H9 (cell line): ENCODE measurements at regions not wholly inside any gene's neighbourhood (a gene's known extent, or its start where the extent isn't known, plus 50 kb on each side); places are given as distances from the start of the nearest gene placed in this dataset.
A peak's percentile ranks its signal among the peaks of the same experiment; 100 is the strongest.

Experiments used
- DNase-seq: peaks from one replicate; pipeline ENCODE4 v3.0.0-alpha.2; 2017
- H2AFZ ChIP-seq: one replicate; pipeline ENCODE4 v1.6.1; 2013; ENCODE audit warnings: mild to moderate bottlenecking, low read length, control low read depth, moderate library complexity
- H2AK5ac ChIP-seq: 2 replicates; pipeline ENCODE4 v1.6.1; 2013; ENCODE audit warnings: low read length, control low read depth, mixed read lengths; ENCODE audit not compliant: insufficient read length
- H2BK120ac ChIP-seq: one replicate; pipeline ENCODE4 v1.6.1; 2013; ENCODE audit warnings: low read depth, mild to moderate bottlenecking, low read length, control low read depth, inconsistent platforms; ENCODE audit not compliant: poor library complexity, severe bottlenecking
- H2BK12ac ChIP-seq: 2 replicates; pipeline ENCODE4 v1.6.1; 2013; ENCODE audit warnings: low read length, control low read depth, mixed read lengths, low read depth; ENCODE audit not compliant: insufficient read length
- H2BK15ac ChIP-seq: 2 replicates; pipeline ENCODE4 v1.6.1; 2013; ENCODE audit warnings: low read depth, low read length, control low read depth
- H2BK20ac ChIP-seq: one replicate; pipeline ENCODE4 v1.6.1; 2013; ENCODE audit warnings: low read depth, mild to moderate bottlenecking, low read length, control low read depth, inconsistent platforms; ENCODE audit not compliant: poor library complexity, severe bottlenecking
- H2BK5ac ChIP-seq: 2 replicates; pipeline ENCODE4 v1.6.1; 2013; ENCODE audit warnings: low read length, control low read depth, mixed read lengths; ENCODE audit not compliant: insufficient read length
- H3K14ac ChIP-seq: 2 replicates; pipeline ENCODE4 v1.6.1; 2013; ENCODE audit warnings: low read length, control low read depth; ENCODE audit not compliant: insufficient read depth
- H3K18ac ChIP-seq: 2 replicates; pipeline ENCODE4 v1.6.1; 2013; ENCODE audit warnings: low read depth, mild to moderate bottlenecking, mixed read lengths, low read length, control low read depth; ENCODE audit not compliant: insufficient read length
- H3K23ac ChIP-seq: 2 replicates; pipeline ENCODE4 v1.6.1; 2013; ENCODE audit warnings: low read length, control low read depth, mixed read lengths, low read depth; ENCODE audit not compliant: insufficient read length
- H3K23me2 ChIP-seq: 2 replicates; pipeline ENCODE4 v1.6.1; 2013; ENCODE audit warnings: low read depth, mild to moderate bottlenecking, mixed read lengths, low read length, control low read depth; ENCODE audit not compliant: insufficient read length, poor library complexity, severe bottlenecking
- H3K27ac ChIP-seq: 2 replicates; pipeline ENCODE4 v1.5.1; 2013; ENCODE audit warnings: low read length, control low read depth, mixed read lengths, low read depth; ENCODE audit not compliant: insufficient read length
- H3K27me3 ChIP-seq: 2 replicates; pipeline ENCODE4 v1.6.1; 2013; ENCODE audit warnings: low read length, control low read depth, inconsistent platforms; ENCODE audit not compliant: insufficient read depth
- H3K4ac ChIP-seq: 2 replicates; pipeline ENCODE4 v1.6.1; 2013; ENCODE audit warnings: low read depth, mild to moderate bottlenecking, control low read depth, inconsistent platforms, low read length, moderate library complexity
- H3K4me1 ChIP-seq: 2 replicates; pipeline ENCODE4 v1.6.1; 2013; ENCODE audit warnings: low read length, control low read depth, inconsistent platforms; ENCODE audit not compliant: insufficient read depth
- H3K4me2 ChIP-seq: 2 replicates; pipeline ENCODE4 v1.6.1; 2013; ENCODE audit warnings: low read length, control low read depth, mixed read lengths; ENCODE audit not compliant: insufficient read length, insufficient read depth
- H3K56ac ChIP-seq: 2 replicates; pipeline ENCODE4 v1.6.1; 2013; ENCODE audit warnings: low read depth, mild to moderate bottlenecking, mixed read lengths, low read length, control low read depth; ENCODE audit not compliant: insufficient read length
- H3K79me1 ChIP-seq: 2 replicates; pipeline ENCODE4 v1.6.1; 2013; ENCODE audit warnings: low read depth, mild to moderate bottlenecking, moderate library complexity, low read length, control low read depth, inconsistent platforms; ENCODE audit not compliant: insufficient read depth, poor library complexity, severe bottlenecking
- H3K79me2 ChIP-seq: 2 replicates; pipeline ENCODE4 v1.6.1; 2013; ENCODE audit warnings: low read length, control low read depth, inconsistent platforms; ENCODE audit not compliant: insufficient read depth
- H3K9ac ChIP-seq: 2 replicates; pipeline ENCODE4 v1.6.1; 2013; ENCODE audit warnings: low read length, control low read depth, mixed read lengths; ENCODE audit not compliant: insufficient read length; ENCODE audit errors: extremely low read depth
- H3K9me3 ChIP-seq: one replicate; pipeline ENCODE4 v1.6.1; 2013; ENCODE audit warnings: low read depth, low read length, inconsistent platforms; ENCODE audit not compliant: control insufficient read depth
- H3T11ph ChIP-seq: one replicate; pipeline ENCODE4 v1.6.1; 2013; ENCODE audit warnings: mild to moderate bottlenecking, low read length, control low read depth, inconsistent platforms
- H4K20me1 ChIP-seq: one replicate; pipeline ENCODE4 v1.6.1; 2013; ENCODE audit not compliant: control insufficient read depth, insufficient read length, insufficient read depth
- H4K5ac ChIP-seq: 2 replicates; pipeline ENCODE4 v1.6.1; 2013; ENCODE audit warnings: low read depth, mild to moderate bottlenecking, mixed read lengths, low read length, control low read depth; ENCODE audit not compliant: insufficient read length
- H4K8ac ChIP-seq: replicated peaks from 2 replicates; pipeline ENCODE4 v1.6.1; 2013; ENCODE audit warnings: low read length, control low read depth, mixed read lengths, low read depth; ENCODE audit not compliant: insufficient read length
- H4K91ac ChIP-seq: 2 replicates; pipeline ENCODE4 v1.6.1; 2013; ENCODE audit warnings: low read depth, mild to moderate bottlenecking, moderate library complexity, mixed read lengths, low read length, control low read depth; ENCODE audit not compliant: insufficient read length
- H3K27ac Mint-ChIP-seq, 3 experiments: 2 replicates in 2 of 3; 3 replicates in 1 of 3; pipeline ENCODE4 v1.8.0; 2020 to 2021; ENCODE audit warnings: mixed read lengths in 3 of 3, mild to moderate bottlenecking in 1 of 3, moderate library complexity in 1 of 3
- H3K27me3 Mint-ChIP-seq: 2 replicates; pipeline ENCODE4 v1.8.0; 2021; ENCODE audit warnings: low read depth, mild to moderate bottlenecking, moderate library complexity, mixed read lengths
- H3K36me3 Mint-ChIP-seq, 3 experiments: 2 replicates in 2 of 3; 3 replicates in 1 of 3; pipeline ENCODE4 v1.8.0; 2020 to 2021; ENCODE audit warnings: low read depth in 3 of 3, mixed read lengths in 3 of 3; ENCODE audit not compliant: insufficient read depth in 1 of 3
- H3K4me1 Mint-ChIP-seq, 2 experiments: 2 replicates each; pipeline ENCODE4 v1.8.0; 2020; ENCODE audit warnings: mixed read lengths in 2 of 2
- H3K4me3 Mint-ChIP-seq, 2 experiments: 2 replicates in 1 of 2; 3 replicates in 1 of 2; pipeline ENCODE4 v1.8.0; 2020 to 2021; ENCODE audit warnings: mild to moderate bottlenecking in 2 of 2, mixed read lengths in 2 of 2, moderate library complexity in 1 of 2
- H3K9me3 Mint-ChIP-seq, 2 experiments: 2 replicates in 1 of 2; 3 replicates in 1 of 2; pipeline ENCODE4 v1.8.0; 2020; ENCODE audit warnings: mild to moderate bottlenecking in 2 of 2, mixed read lengths in 2 of 2, moderate library complexity in 1 of 2
- WGBS: extraction: QIAGEN DNeasy Blood & Tissue Kit; methylation state at CpG from one replicate; pipeline ENCODE4 v1.1.7; 2013; ENCODE audit warnings: missing lambda C conversion rate, low lambda C conversion rate, mixed read lengths; ENCODE audit not compliant: insufficient read length; ENCODE audit errors: extremely low coverage; 5-methylcytosine and 5-hydroxymethylcytosine counted together
- TF ChIP-seq, protein P1 (sequence below): fragments of 200-600 bp; sonication (generic); conservative IDR thresholded peaks from 3 replicates; pipeline ENCODE4 v1.8.0; 2021; ENCODE audit warnings: antibody characterized with exemption, mild to moderate bottlenecking

DNA sequence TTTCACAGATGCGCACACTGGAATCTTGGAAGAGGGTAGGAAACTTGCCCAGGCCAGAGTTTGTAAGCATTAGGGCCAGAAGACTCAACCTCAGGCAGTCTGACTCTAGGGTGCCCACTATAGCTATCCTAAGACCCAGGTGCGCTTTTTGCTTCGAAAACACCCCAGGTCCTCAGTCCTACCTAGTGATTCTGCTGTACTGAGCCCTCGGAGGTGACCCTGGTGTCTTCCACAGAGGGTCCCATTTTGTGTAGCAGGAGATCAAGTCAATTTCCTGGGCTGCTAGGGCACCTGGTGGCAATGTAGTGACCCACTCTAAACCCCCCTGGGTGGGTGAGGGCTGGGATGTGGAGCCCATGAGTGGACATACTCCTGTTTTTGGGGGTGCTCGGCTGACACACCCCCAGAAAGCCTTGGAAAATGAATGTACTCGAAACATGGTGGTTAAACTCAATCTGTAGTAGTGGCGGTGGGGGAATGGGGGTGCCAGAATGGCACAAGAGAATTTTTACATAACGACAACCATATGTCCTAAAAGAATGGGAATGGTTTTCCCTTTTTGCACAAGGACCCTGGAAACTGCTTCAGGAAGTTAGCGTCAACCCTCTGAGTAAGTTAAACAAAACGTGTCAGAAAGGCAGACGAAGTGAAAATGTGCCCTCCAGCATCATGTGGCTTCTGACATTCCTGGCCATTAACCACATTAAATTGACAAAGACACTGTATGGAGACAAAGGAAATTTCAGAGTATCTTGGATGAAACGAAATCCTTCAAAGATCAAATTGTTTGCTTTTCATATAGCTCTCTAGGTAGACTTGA, 218.0 kb upstream of the COPS8 start:
- Histone ChIP-seq H3K27me3 (no peaks in the 10 kb centered on the region), H3T11ph (no peak overlapping the region), H3K4me1 (no peaks in the 10 kb centered on the region), H3K79me2 (no peaks in the 10 kb centered on the region), H4K5ac (no peak overlapping the region), H3K23ac (no peak overlapping the region), H2BK12ac (no peak overlapping the region), H3K56ac (no peak overlapping the region), H3K23me2 (no peaks in the 10 kb centered on the region), H3K18ac (no peak overlapping the region), H2BK15ac (no peak overlapping the region), H3K27ac (no peak overlapping the region), H2BK5ac (no peak overlapping the region), H2BK120ac (no peak overlapping the region), H3K4me2 (no peak overlapping the region), H2AK5ac (no peak overlapping the region), H4K20me1 (no peaks in the 10 kb centered on the region), H2AFZ (no peak overlapping the region), H4K8ac (no peak overlapping the region), H3K9ac (no peak overlapping the region), H3K79me1 (no peaks in the 10 kb centered on the region), H3K4ac (no peak overlapping the region), H2BK20ac (no peak overlapping the region), H3K9me3 (no peaks in the 10 kb centered on the region), H3K14ac (no peak overlapping the region), H4K91ac (no peak overlapping the region)
- no CpG with 5 or more reads among the region's 12 CpGs for WGBS
- H3K4me1 Mint-ChIP-seq = peaks cover 5 to 9% of the 10 kb centered on the region in 2 experiments
- H3K36me3 Mint-ChIP-seq = peaks cover 19 to 31% (median 22%) of the 10 kb centered on the region in 3 experiments
- H3K27me3 Mint-ChIP-seq = peaks cover 7% of the 10 kb centered on the region
- peaks cover 23 to 25% of the 10 kb centered on the region in 2 experiments for H3K9me3 Mint-ChIP-seq
- DNase-seq = peak; percentile 27
- H3K4me3 Mint-ChIP-seq = no peak overlapping the region; a peak in 1 of 5 replicates
- no peak overlapping the region for H3K27ac Mint-ChIP-seq
- TF ChIP-seq, protein P1, sequence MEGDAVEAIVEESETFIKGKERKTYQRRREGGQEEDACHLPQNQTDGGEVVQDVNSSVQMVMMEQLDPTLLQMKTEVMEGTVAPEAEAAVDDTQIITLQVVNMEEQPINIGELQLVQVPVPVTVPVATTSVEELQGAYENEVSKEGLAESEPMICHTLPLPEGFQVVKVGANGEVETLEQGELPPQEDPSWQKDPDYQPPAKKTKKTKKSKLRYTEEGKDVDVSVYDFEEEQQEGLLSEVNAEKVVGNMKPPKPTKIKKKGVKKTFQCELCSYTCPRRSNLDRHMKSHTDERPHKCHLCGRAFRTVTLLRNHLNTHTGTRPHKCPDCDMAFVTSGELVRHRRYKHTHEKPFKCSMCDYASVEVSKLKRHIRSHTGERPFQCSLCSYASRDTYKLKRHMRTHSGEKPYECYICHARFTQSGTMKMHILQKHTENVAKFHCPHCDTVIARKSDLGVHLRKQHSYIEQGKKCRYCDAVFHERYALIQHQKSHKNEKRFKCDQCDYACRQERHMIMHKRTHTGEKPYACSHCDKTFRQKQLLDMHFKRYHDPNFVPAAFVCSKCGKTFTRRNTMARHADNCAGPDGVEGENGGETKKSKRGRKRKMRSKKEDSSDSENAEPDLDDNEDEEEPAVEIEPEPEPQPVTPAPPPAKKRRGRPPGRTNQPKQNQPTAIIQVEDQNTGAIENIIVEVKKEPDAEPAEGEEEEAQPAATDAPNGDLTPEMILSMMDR = no peak
